ENCODE measurements at regions not wholly inside any gene's neighbourhood (a gene's known extent, or its start where the extent isn't known, plus 50 kb on each side); places are given as distances from the start of the nearest gene placed in this dataset.

GRCh38 chr18:39485696-39486095 lies 1920.1 kb upstream of the CELF4 start:
- Histone ChIP-seq H3K9me3 (ENCODE audit: low read length) (no peaks in the 10 kb centered on the region), H3K79me2 (ENCODE audit: low read length) (no peaks in the 10 kb centered on the region)
- BruUV-seq (replicated peaks), result no TSS peak

GRCh38 chr18:39481281-39481680 lies 1915.7 kb upstream of the CELF4 start:
- Histone ChIP-seq H3K4me2 (ENCODE audit: low read length) (no peak overlapping the region), H3K36me3 (ENCODE audit: low read depth, low read length) (no peaks in the 10 kb centered on the region), H3K9ac (ENCODE audit: low read length) (no peak overlapping the region), H3K27ac (ENCODE audit: low read length) (no peak overlapping the region), H3F3A (ENCODE audit: low read length, unreplicated experiment) (no peaks in the 10 kb centered on the region), H3K79me2 (ENCODE audit: low read length) (no peaks in the 10 kb centered on the region), H3K9me2 (replicated peaks; ENCODE audit: low read length) (no peaks in the 10 kb centered on the region), H4K20me1 (ENCODE audit: low read length) (no peaks in the 10 kb centered on the region), H3K4me3 (ENCODE audit: low read length) (no peak overlapping the region), H3K9me3 (ENCODE audit: low read length) (no peaks in the 10 kb centered on the region), H3K27me3 (ENCODE audit: low read length) (no peaks in the 10 kb centered on the region), H2AFZ (ENCODE audit: low read length) (no peak overlapping the region), H3K4me1 (ENCODE audit: insufficient read depth, low read length) (no peaks in the 10 kb centered on the region)
- no peak for TF ChIP-seq CTCF (conservative IDR thresholded peaks at IDR 0.05; ENCODE audit: low read depth, low read length)
- ChIA-PET CTCF (no interaction called here), POLR2A (ENCODE audit: unreplicated experiment) (no interaction called here)
- ATAC-seq, result no peak
- intact Hi-C loops (cut with micrococcal nuclease), result no loop called here
- no TSS peak for BruUV-seq (replicated peaks)
- DNase-seq, result no peak

More at GRCh38 chr18:39485696-39486095, 1920.1 kb upstream of the CELF4 start:
- Histone ChIP-seq H3K4me3 (ENCODE audit: low read length) (no peak overlapping the region), H3K27ac (ENCODE audit: low read length) (no peak overlapping the region), H3K4me1 (ENCODE audit: insufficient read depth, low read length) (no peaks in the 10 kb centered on the region), H3K4me2 (ENCODE audit: low read length) (no peak overlapping the region), H3K36me3 (ENCODE audit: low read depth, low read length) (no peaks in the 10 kb centered on the region), H3K27me3 (ENCODE audit: low read length) (no peaks in the 10 kb centered on the region), H4K20me1 (ENCODE audit: low read length) (no peaks in the 10 kb centered on the region), H3K9ac (ENCODE audit: low read length) (no peak overlapping the region), H3K9me2 (replicated peaks; ENCODE audit: low read length) (no peaks in the 10 kb centered on the region), H3F3A (ENCODE audit: low read length, unreplicated experiment) (no peaks in the 10 kb centered on the region), H2AFZ (ENCODE audit: low read length) (no peak overlapping the region)
- CTCF ChIA-PET, result no interaction called here
- ATAC-seq (no peak), DNase-seq (no peak)
- intact Hi-C loops (cut with micrococcal nuclease), result no loop called here
- POLR2A ChIA-PET (ENCODE audit: unreplicated experiment), result no interaction called here
- no peak for TF ChIP-seq EZH2 (IDR thresholded peaks at IDR 0.05; ENCODE audit: low read length, unreplicated experiment)
- no peak for TF ChIP-seq CTCF (conservative IDR thresholded peaks at IDR 0.05; ENCODE audit: low read depth, low read length)
- TF ChIP-seq EZH2phosphoT487 (IDR thresholded peaks at IDR 0.05; ENCODE audit: borderline replicate concordance, low read length), result no peak

- ChIA-PET CTCF (no interaction called here), POLR2A (ENCODE audit: unreplicated experiment) (no interaction called here)
- H3K4me2 ChIP-seq (ENCODE audit: low read length), result no peak overlapping the region
- ATAC-seq (no peak), DNase-seq (peak; percentile 11)
- no peaks in the 10 kb centered on the region for H3F3A ChIP-seq (ENCODE audit: low read length, unreplicated experiment)
- H2AFZ ChIP-seq (ENCODE audit: low read length), result no peak overlapping the region
- H3K4me1 ChIP-seq (ENCODE audit: insufficient read depth, low read length), result no peaks in the 10 kb centered on the region
- H3K27me3 ChIP-seq (ENCODE audit: low read length), result no peaks in the 10 kb centered on the region
- H3K27ac ChIP-seq (ENCODE audit: low read length), result no peak overlapping the region
- H3K36me3 ChIP-seq (ENCODE audit: low read depth, low read length), result no peaks in the 10 kb centered on the region
- H3K9me2 ChIP-seq (replicated peaks; ENCODE audit: low read length), result no peaks in the 10 kb centered on the region
- H3K79me2 ChIP-seq (ENCODE audit: low read length), result no peaks in the 10 kb centered on the region
- no peaks in the 10 kb centered on the region for H4K20me1 ChIP-seq (ENCODE audit: low read length)
- no TSS peak for BruUV-seq (replicated peaks)
- no peaks in the 10 kb centered on the region for H3K9me3 ChIP-seq (ENCODE audit: low read length)
- no peak overlapping the region for H3K9ac ChIP-seq (ENCODE audit: low read length)
- intact Hi-C loops (cut with micrococcal nuclease), result no loop called here
- no peak overlapping the region for H3K4me3 ChIP-seq (ENCODE audit: low read length)
- no peak for TF ChIP-seq EZH2 (IDR thresholded peaks at IDR 0.05; ENCODE audit: low read length, unreplicated experiment)
- no peak for TF ChIP-seq EZH2phosphoT487 (IDR thresholded peaks at IDR 0.05; ENCODE audit: borderline replicate concordance, low read length)
- TF ChIP-seq CTCF (conservative IDR thresholded peaks at IDR 0.05; ENCODE audit: low read depth, low read length), result no peak
Measured at GRCh38 chr18:39480494-39481195, 1915.0 kb upstream of the CELF4 start.
